ENCODE measurements at regions not wholly inside any gene's neighbourhood (a gene's known extent, or its start where the extent isn't known, plus 50 kb on each side); places are given as distances from the start of the nearest gene placed in this dataset.

DNA sequence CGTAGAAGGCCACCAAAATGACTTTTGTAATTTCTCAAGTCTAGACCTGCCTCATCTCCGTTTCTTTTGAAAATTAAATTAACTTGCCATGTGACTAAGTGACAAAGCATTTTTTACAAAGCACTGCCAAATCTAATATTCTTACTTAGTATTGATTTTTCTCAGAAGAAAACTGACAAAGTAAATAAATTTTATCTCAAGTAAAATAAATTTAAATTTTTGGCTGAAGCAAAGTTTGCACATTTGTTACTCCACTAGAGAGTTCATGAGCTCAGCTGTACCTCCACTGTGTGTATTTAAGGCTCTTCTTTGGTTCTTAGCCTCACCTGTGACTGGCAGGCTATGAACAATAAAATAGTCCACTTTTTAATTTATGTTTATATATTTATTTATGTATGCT, 441.1 kb upstream of the PCDH10 start:
- no peak for TF ChIP-seq POLR2A (IDR thresholded peaks at IDR 0.05; ENCODE audit: extremely low read depth, insufficient read length)
- TF ChIP-seq, protein P1, sequence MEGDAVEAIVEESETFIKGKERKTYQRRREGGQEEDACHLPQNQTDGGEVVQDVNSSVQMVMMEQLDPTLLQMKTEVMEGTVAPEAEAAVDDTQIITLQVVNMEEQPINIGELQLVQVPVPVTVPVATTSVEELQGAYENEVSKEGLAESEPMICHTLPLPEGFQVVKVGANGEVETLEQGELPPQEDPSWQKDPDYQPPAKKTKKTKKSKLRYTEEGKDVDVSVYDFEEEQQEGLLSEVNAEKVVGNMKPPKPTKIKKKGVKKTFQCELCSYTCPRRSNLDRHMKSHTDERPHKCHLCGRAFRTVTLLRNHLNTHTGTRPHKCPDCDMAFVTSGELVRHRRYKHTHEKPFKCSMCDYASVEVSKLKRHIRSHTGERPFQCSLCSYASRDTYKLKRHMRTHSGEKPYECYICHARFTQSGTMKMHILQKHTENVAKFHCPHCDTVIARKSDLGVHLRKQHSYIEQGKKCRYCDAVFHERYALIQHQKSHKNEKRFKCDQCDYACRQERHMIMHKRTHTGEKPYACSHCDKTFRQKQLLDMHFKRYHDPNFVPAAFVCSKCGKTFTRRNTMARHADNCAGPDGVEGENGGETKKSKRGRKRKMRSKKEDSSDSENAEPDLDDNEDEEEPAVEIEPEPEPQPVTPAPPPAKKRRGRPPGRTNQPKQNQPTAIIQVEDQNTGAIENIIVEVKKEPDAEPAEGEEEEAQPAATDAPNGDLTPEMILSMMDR (IDR thresholded peaks at IDR 0.05; ENCODE audit: low read depth, low read length), result no peak
